GM23338 (cell line): ENCODE measurements at regions not wholly inside any gene's neighbourhood (a gene's known extent, or its start where the extent isn't known, plus 50 kb on each side); places are given as distances from the start of the nearest gene placed in this dataset.
"Not testable (repeated sequence)": the region's sequence is repeated elsewhere in the genome, so short reads cannot be mapped to it uniquely, and the experiment has no call there.

Experiments used
- ATAC-seq: fragments of 200-7000 bp; cut with Tn5 transposase; 3 replicates; pipeline ENCODE4 v1.9.1; 2020
- DNase-seq: peaks from one replicate; pipeline ENCODE4 v3.0.0-alpha.2; 2015; ENCODE audit warnings: low spot score
- H2AFZ ChIP-seq: fragments of 200-600 bp; sonication (generic); 2 replicates; pipeline ENCODE4 v1.8.0; 2016; ENCODE audit warnings: antibody characterized with exemption, mild to moderate bottlenecking, moderate library complexity
- H3F3A ChIP-seq: fragments of 200-600 bp; sonication (generic); replicated peaks from 2 replicates; pipeline ENCODE4 v1.8.0; 2017; ENCODE audit warnings: antibody characterized with exemption, mixed run types, low read depth
- H3K27ac ChIP-seq: fragments of 200-600 bp; sonication (generic); 2 replicates; pipeline ENCODE4 v1.6.1; 2016; ENCODE audit warnings: low read depth
- H3K27me3 ChIP-seq: fragments of 200-600 bp; sonication (generic); 2 replicates; pipeline ENCODE4 v1.8.0; 2016; ENCODE audit warnings: mild to moderate bottlenecking, mixed run types, moderate library complexity; ENCODE audit not compliant: insufficient read depth
- H3K36me3 ChIP-seq: fragments of 200-600 bp; sonication (generic); 2 replicates; pipeline ENCODE4 v1.8.0; 2016; ENCODE audit warnings: mild to moderate bottlenecking; ENCODE audit not compliant: insufficient read depth
- H3K4me1 ChIP-seq: fragments of 200-600 bp; sonication (generic); 2 replicates; pipeline ENCODE4 v1.8.0; 2016; ENCODE audit warnings: mild to moderate bottlenecking, moderate library complexity; ENCODE audit not compliant: insufficient read depth
- H3K4me2 ChIP-seq: fragments of 200-600 bp; sonication (generic); 2 replicates; pipeline ENCODE4 v1.7.1; 2017; ENCODE audit warnings: mixed run types
- H3K4me3 ChIP-seq: fragments of 200-600 bp; sonication (generic); 2 replicates; pipeline ENCODE4 v1.6.1; 2016; ENCODE audit warnings: mixed run types
- H3K79me2 ChIP-seq: fragments of 200-600 bp; sonication (generic); replicated peaks from 2 replicates; pipeline ENCODE4 v1.8.0; 2017; ENCODE audit warnings: mild to moderate bottlenecking; ENCODE audit not compliant: insufficient read depth
- H3K9me2 ChIP-seq: fragments of 200-600 bp; sonication (generic); 2 replicates; pipeline ENCODE4 v1.8.0; 2017; ENCODE audit not compliant: insufficient read depth
- H4K20me1 ChIP-seq: fragments of 200-600 bp; sonication (generic); replicated peaks from 2 replicates; pipeline ENCODE4 v1.8.0; 2017; ENCODE audit warnings: mild to moderate bottlenecking; ENCODE audit not compliant: insufficient read depth
- H3K27ac Mint-ChIP-seq: 2 replicates; pipeline ENCODE4 v1.8.0; 2020; ENCODE audit warnings: inconsistent platforms, mild to moderate bottlenecking, moderate library complexity, mixed read lengths
- H3K27me3 Mint-ChIP-seq: 3 replicates; pipeline ENCODE4 v1.8.0; 2022; ENCODE audit warnings: low read depth, mild to moderate bottlenecking, moderate library complexity, mixed read lengths, inconsistent platforms; ENCODE audit not compliant: insufficient read depth, poor library complexity
- H3K36me3 Mint-ChIP-seq: 3 replicates; pipeline ENCODE4 v1.8.0; 2021; ENCODE audit warnings: low read depth, mild to moderate bottlenecking, inconsistent platforms, moderate library complexity, mixed read lengths
- H3K4me1 Mint-ChIP-seq: 3 replicates; pipeline ENCODE4 v1.8.0; 2020; ENCODE audit warnings: mild to moderate bottlenecking, inconsistent platforms, mixed read lengths
- H3K4me3 Mint-ChIP-seq: 3 replicates; pipeline ENCODE4 v1.8.0; 2021; ENCODE audit warnings: moderate library complexity, mild to moderate bottlenecking, inconsistent platforms, mixed read lengths
- H3K9me3 Mint-ChIP-seq: 3 replicates; pipeline ENCODE4 v1.8.0; 2020; ENCODE audit warnings: moderate library complexity, mild to moderate bottlenecking, inconsistent platforms, mixed read lengths

DNA sequence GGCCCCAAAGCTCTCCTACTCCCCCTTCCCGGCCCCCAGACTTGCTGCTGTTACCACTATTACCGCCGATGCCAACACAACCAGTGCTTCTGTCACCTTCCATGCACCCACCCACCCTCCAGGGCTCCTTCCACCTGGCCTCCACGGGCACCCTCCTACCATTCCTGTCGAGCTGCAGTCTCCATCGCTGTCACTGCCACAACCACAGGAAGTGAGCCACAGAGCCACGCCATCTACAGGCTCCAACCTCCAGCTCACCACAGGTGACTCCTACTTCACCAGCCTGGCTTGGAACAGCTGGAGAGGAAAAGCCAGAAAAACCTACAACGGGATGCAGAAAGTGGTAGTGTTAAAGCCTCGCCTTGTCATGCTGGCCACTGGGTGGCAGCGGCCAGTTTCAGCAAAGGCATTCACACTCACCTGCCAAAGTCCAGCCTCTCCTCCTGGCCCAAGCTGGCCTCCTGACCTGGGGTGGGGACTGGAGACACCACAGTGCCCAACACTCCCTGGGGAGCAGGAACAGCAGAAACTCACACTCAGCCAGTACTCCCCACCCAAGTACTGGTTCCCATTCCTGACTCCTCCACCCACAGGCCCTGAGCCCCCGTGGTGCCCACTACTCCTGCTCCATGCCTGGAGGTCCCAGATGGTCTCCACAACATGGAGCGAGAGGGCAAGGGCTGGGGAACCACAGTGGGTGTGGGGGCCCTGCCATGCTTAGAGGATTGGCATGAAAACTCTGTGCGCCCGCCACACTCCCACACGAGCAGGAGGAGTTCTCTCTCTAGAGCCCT is 66.5 kb upstream of the THOC3 start:
- not testable (repeated sequence) for H3K9me2 ChIP-seq, H3K4me3 Mint-ChIP-seq, H3F3A ChIP-seq, H3K27me3 ChIP-seq, H3K27me3 Mint-ChIP-seq, H3K4me2 ChIP-seq, H3K36me3 Mint-ChIP-seq, DNase-seq, H3K79me2 ChIP-seq, H3K4me3 ChIP-seq, H4K20me1 ChIP-seq, H3K4me1 ChIP-seq, H3K27ac ChIP-seq, H2AFZ ChIP-seq, H3K4me1 Mint-ChIP-seq, H3K36me3 ChIP-seq, H3K27ac Mint-ChIP-seq, H3K9me3 Mint-ChIP-seq
- peak; percentile 46 for ATAC-seq

DNA sequence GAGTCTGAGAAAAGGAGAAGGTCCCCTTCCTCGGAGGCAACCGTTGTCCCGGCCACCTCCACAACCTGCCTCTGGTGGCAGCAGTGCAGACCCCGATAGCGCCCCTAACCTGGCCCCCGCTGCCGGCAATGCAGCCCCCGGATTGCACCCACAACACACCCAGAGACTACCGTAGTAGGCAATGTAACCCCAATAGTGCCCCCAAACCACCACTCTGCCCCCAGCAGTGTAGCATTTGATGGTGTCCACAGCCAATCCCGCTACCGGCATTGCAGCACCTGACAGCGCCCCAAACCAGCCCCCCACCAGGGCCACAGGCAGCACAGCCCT is 67.1 kb upstream of the THOC3 start:
- H3K9me2 ChIP-seq, H3K79me2 ChIP-seq, H3K27me3 ChIP-seq, H3K27ac ChIP-seq, H3K4me1 ChIP-seq, ATAC-seq, H3K4me3 ChIP-seq, H2AFZ ChIP-seq, H3K27ac Mint-ChIP-seq, DNase-seq, H4K20me1 ChIP-seq, H3K36me3 ChIP-seq, H3K9me3 Mint-ChIP-seq, H3F3A ChIP-seq, H3K4me3 Mint-ChIP-seq, H3K4me1 Mint-ChIP-seq, H3K27me3 Mint-ChIP-seq, H3K4me2 ChIP-seq, H3K36me3 Mint-ChIP-seq: not testable (repeated sequence)

DNA sequence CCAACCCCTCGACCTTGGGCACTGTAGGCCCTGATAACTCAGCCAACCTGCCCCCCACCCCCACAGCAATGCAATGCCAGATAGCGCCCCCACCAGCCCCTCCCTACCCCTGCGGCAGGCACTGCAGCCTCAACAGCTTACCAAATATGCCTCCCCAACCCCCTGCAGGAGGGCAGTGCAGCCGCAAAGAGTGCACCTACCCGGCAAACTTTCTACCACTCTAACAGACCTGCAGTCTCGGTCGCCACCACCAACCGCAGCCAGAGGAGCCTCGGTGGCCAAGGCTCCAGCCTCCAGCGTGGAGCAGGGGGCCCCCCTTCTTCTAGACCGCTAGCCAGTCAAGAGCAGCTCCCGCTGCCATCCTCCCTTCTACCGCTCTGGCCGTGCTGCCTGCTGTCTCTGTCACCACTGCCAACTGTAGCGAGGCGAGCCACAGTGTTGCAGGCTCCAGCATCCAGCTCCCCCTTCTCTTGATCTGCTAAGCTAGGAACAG is 67.7 kb upstream of the THOC3 start:
- H3K4me1 Mint-ChIP-seq, H3K4me2 ChIP-seq, H3K4me3 ChIP-seq, H3K36me3 Mint-ChIP-seq, H3F3A ChIP-seq, H3K9me3 Mint-ChIP-seq, H3K27ac ChIP-seq, H3K27me3 ChIP-seq, H4K20me1 ChIP-seq, H2AFZ ChIP-seq, H3K9me2 ChIP-seq, H3K4me1 ChIP-seq, H3K36me3 ChIP-seq, H3K27ac Mint-ChIP-seq, H3K4me3 Mint-ChIP-seq, H3K79me2 ChIP-seq, H3K27me3 Mint-ChIP-seq: not testable (repeated sequence)
- DNase-seq (peak; percentile 35), ATAC-seq (peak; percentile 80)

DNA sequence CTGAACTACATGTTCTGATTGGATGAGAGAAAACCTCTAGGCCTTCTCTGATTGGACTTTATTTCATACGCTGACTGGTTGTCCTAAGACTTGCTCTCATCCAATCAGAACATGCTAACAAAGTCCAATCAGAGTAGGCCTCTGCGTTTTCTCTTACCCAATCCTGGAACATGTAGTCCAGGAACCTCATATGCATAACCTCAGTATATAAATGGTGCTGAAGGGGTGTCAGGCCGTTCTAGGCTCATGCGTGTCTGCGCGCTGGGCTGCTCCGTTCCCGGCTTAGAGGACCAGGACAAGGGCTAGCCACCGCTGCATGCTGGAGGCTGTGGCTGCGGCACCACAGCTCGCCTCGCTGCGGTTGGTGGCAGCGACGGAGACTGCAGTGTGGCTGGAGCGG is 68.3 kb upstream of the THOC3 start:
- not testable (repeated sequence) for H3F3A ChIP-seq, H3K4me3 ChIP-seq, H3K79me2 ChIP-seq, H3K36me3 ChIP-seq, H3K4me1 Mint-ChIP-seq, H3K4me3 Mint-ChIP-seq, H3K9me3 Mint-ChIP-seq, H3K36me3 Mint-ChIP-seq, H3K4me2 ChIP-seq, H3K27me3 ChIP-seq, H4K20me1 ChIP-seq, DNase-seq, H3K27ac ChIP-seq, H3K27ac Mint-ChIP-seq, H2AFZ ChIP-seq, H3K27me3 Mint-ChIP-seq, H3K4me1 ChIP-seq, H3K9me2 ChIP-seq
- peak; percentile 10 for ATAC-seq

DNA sequence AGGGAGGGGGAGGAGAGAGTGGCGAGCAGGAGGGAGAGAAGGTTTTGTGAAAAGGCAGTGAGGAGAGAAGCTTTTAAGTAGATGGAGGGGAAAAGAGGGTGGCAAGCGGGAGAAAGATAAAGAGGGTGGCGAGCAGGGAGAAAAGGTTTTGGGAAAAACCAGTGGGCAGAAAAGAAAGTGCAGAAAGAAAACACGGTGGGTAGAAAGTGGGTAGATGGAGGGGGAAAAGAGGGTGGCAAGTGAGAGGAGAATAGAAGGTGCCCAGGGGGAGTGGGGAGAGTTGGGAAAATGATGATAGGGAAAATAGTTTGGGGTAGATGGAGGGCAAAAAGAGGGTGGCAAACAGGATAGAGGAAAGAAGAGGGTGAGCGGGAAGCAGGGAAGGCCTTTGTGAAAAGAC is 69.1 kb upstream of the THOC3 start:
- H3F3A ChIP-seq, H2AFZ ChIP-seq, H3K9me3 Mint-ChIP-seq, H3K27me3 Mint-ChIP-seq, H3K27ac Mint-ChIP-seq, H3K9me2 ChIP-seq, H3K36me3 Mint-ChIP-seq, ATAC-seq, H3K4me3 Mint-ChIP-seq, H3K27me3 ChIP-seq, H3K36me3 ChIP-seq, DNase-seq, H3K4me3 ChIP-seq, H3K79me2 ChIP-seq, H3K4me2 ChIP-seq, H3K27ac ChIP-seq, H3K4me1 ChIP-seq, H4K20me1 ChIP-seq, H3K4me1 Mint-ChIP-seq: not testable (repeated sequence)

DNA sequence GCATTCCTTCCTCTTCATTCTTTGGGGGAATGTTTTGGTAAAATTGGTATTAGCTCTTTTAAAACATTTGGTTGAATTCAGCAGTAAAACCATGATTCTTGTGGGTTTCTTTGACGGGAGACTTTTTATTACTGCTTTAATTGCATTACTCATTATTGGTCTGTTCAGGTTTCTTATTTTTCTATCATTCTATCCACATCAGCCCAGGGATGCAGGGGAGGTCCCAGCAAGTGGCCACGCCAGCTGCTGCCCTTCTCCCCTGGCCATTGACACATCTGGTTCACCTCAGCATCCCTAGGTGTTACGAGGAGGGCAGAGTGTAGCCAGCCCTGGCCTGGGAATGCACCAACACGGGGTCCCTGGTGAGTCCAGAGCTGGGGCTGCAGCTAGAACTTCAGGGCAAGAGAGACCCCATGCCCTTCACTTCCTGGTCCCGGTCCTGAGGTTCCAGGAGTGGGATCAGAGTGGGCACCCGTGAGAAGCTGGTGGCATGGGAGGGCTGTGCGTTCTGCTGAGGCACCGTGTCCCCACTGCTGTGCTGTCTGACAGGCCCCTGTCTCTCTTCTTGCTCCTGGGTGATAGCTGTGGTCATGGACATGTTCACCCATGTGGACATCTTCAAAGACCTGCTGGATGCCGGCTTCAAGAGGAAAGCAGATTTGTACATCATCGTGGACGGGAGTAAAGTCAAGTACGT is 72.1 kb upstream of the THOC3 start:
- not testable (repeated sequence) for H3K9me2 ChIP-seq, H3K4me1 Mint-ChIP-seq, H3K79me2 ChIP-seq, H3K36me3 ChIP-seq, H3F3A ChIP-seq, H3K36me3 Mint-ChIP-seq, H3K4me2 ChIP-seq, H3K4me3 ChIP-seq, DNase-seq, H2AFZ ChIP-seq, H3K27me3 Mint-ChIP-seq, H3K4me3 Mint-ChIP-seq, H3K27ac ChIP-seq, H3K9me3 Mint-ChIP-seq, H3K27ac Mint-ChIP-seq, H3K27me3 ChIP-seq, ATAC-seq, H3K4me1 ChIP-seq, H4K20me1 ChIP-seq
